ENCODE measurements at regions not wholly inside any gene's neighbourhood (a gene's known extent, or its start where the extent isn't known, plus 50 kb on each side); places are given as distances from the start of the nearest gene placed in this dataset.

GRCh38 chr16:5366126-5366525 lies 268.5 kb upstream of the EEF2KMT start:
- Histone ChIP-seq H3K4me1 (ENCODE audit: insufficient read depth) (no peaks in the 10 kb centered on the region), H3K36me3 (ENCODE audit: low read depth) (no peaks in the 10 kb centered on the region), H3K4me2 (ENCODE audit: unreplicated experiment) (no peak overlapping the region), H3K9me2 (ENCODE audit: insufficient read depth) (no peaks in the 10 kb centered on the region), H3K79me2 (ENCODE audit: insufficient read depth) (no peaks in the 10 kb centered on the region), H3K27ac (no peak overlapping the region), H3K9ac (no peak overlapping the region), H2AFZ (no peak overlapping the region), H3K27me3 (replicated peaks; ENCODE audit: insufficient read depth) (no peaks in the 10 kb centered on the region), H3K9me3 (ENCODE audit: low read depth) (no peaks in the 10 kb centered on the region), H3K4me3 (no peak overlapping the region), H4K20me1 (ENCODE audit: insufficient read depth) (no peaks in the 10 kb centered on the region), H3F3A (ENCODE audit: insufficient read depth) (no peaks in the 10 kb centered on the region)
- 13 to 16% methylated on average over 4 of the region's 4 CpGs for WGBS, 2 experiments (ENCODE audit: low coverage in 1 of 2, low lambda C conversion rate in 2 of 2, missing lambda C conversion rate in 2 of 2)
- TF ChIP-seq EZH2 (IDR thresholded peaks at IDR 0.05; ENCODE audit: insufficient read depth, poor library complexity, severe bottlenecking) (no peak), EZH2phosphoT487 (IDR thresholded peaks at IDR 0.05; ENCODE audit: insufficient read depth, low read depth) (no peak)
- DNase-seq: no peak
- in situ Hi-C loops (cut with MboI): no loop called here

GRCh38 chr16:5364186-5364585 lies 266.6 kb upstream of the EEF2KMT start:
- no peak for TF ChIP-seq EZH2 (IDR thresholded peaks at IDR 0.05; ENCODE audit: insufficient read depth, poor library complexity, severe bottlenecking)
- no peak for TF ChIP-seq EZH2phosphoT487 (IDR thresholded peaks at IDR 0.05; ENCODE audit: insufficient read depth, low read depth)
- Histone ChIP-seq H3K27me3 (replicated peaks; ENCODE audit: insufficient read depth) (no peaks in the 10 kb centered on the region), H3K27ac (no peak overlapping the region), H3K36me3 (ENCODE audit: low read depth) (no peaks in the 10 kb centered on the region), H3K9me3 (ENCODE audit: low read depth) (no peaks in the 10 kb centered on the region), H3K9ac (no peak overlapping the region), H4K20me1 (ENCODE audit: insufficient read depth) (no peaks in the 10 kb centered on the region), H3K9me2 (ENCODE audit: insufficient read depth) (no peaks in the 10 kb centered on the region), H3K4me3 (no peak overlapping the region), H3K79me2 (ENCODE audit: insufficient read depth) (no peaks in the 10 kb centered on the region), H3F3A (ENCODE audit: insufficient read depth) (no peaks in the 10 kb centered on the region), H2AFZ (no peak overlapping the region), H3K4me2 (ENCODE audit: unreplicated experiment) (no peak overlapping the region), H3K4me1 (ENCODE audit: insufficient read depth) (no peaks in the 10 kb centered on the region)
- WGBS, 2 experiments (ENCODE audit: low coverage in 1 of 2, low lambda C conversion rate in 2 of 2, missing lambda C conversion rate in 2 of 2): 11 to 18% methylated on average over 5 of the region's 5 CpGs
- DNase-seq: no peak
- in situ Hi-C loops (cut with MboI): no loop called here

- Histone ChIP-seq H3K4me2 (ENCODE audit: unreplicated experiment) (no peak overlapping the region), H3K9ac (no peak overlapping the region), H3K4me1 (ENCODE audit: insufficient read depth) (no peaks in the 10 kb centered on the region), H3K9me2 (ENCODE audit: insufficient read depth) (no peaks in the 10 kb centered on the region), H3K4me3 (no peak overlapping the region), H3K27ac (no peak overlapping the region), H3K27me3 (replicated peaks; ENCODE audit: insufficient read depth) (no peaks in the 10 kb centered on the region), H3K79me2 (ENCODE audit: insufficient read depth) (no peaks in the 10 kb centered on the region), H3K9me3 (ENCODE audit: low read depth) (no peaks in the 10 kb centered on the region), H2AFZ (no peak overlapping the region), H3F3A (ENCODE audit: insufficient read depth) (no peaks in the 10 kb centered on the region), H3K36me3 (ENCODE audit: low read depth) (no peaks in the 10 kb centered on the region), H4K20me1 (ENCODE audit: insufficient read depth) (no peaks in the 10 kb centered on the region)
- DNase-seq: no peak
- TF ChIP-seq EZH2phosphoT487 (IDR thresholded peaks at IDR 0.05; ENCODE audit: insufficient read depth, low read depth) (no peak), EZH2 (IDR thresholded peaks at IDR 0.05; ENCODE audit: insufficient read depth, poor library complexity, severe bottlenecking) (no peak)
- WGBS, 2 experiments (ENCODE audit: low coverage in 1 of 2, low lambda C conversion rate in 2 of 2, missing lambda C conversion rate in 2 of 2): 11 to 12% methylated on average over 5 of the region's 5 CpGs
- in situ Hi-C loops (cut with MboI): no loop called here
These were observed 263.7 kb upstream of the EEF2KMT start for GRCh38 chr16:5361322-5361721.

- H3K27ac ChIP-seq: no peak overlapping the region
- TF ChIP-seq EZH2phosphoT487 (IDR thresholded peaks at IDR 0.05; ENCODE audit: insufficient read depth, low read depth): no peak
- no peak for TF ChIP-seq EZH2 (IDR thresholded peaks at IDR 0.05; ENCODE audit: insufficient read depth, poor library complexity, severe bottlenecking)
- H3K79me2 ChIP-seq (ENCODE audit: insufficient read depth): no peaks in the 10 kb centered on the region
- no peak for DNase-seq
- H3F3A ChIP-seq (ENCODE audit: insufficient read depth): no peaks in the 10 kb centered on the region
- no peaks in the 10 kb centered on the region for H4K20me1 ChIP-seq (ENCODE audit: insufficient read depth)
- no peaks in the 10 kb centered on the region for H3K27me3 ChIP-seq (replicated peaks; ENCODE audit: insufficient read depth)
- no peak overlapping the region for H2AFZ ChIP-seq
- 22 to 27% methylated on average over 5 of the region's 5 CpGs for WGBS, 2 experiments (ENCODE audit: low coverage in 1 of 2, low lambda C conversion rate in 2 of 2, missing lambda C conversion rate in 2 of 2)
- in situ Hi-C loops (cut with MboI): no loop called here
- no peak overlapping the region for H3K9ac ChIP-seq
- no peak overlapping the region for H3K4me3 ChIP-seq
- no peaks in the 10 kb centered on the region for H3K9me2 ChIP-seq (ENCODE audit: insufficient read depth)
- H3K36me3 ChIP-seq (ENCODE audit: low read depth): no peaks in the 10 kb centered on the region
- no peak overlapping the region for H3K4me2 ChIP-seq (ENCODE audit: unreplicated experiment)
- no peaks in the 10 kb centered on the region for H3K9me3 ChIP-seq (ENCODE audit: low read depth)
- no peaks in the 10 kb centered on the region for H3K4me1 ChIP-seq (ENCODE audit: insufficient read depth)
These were observed 257.1 kb upstream of the EEF2KMT start for GRCh38 chr16:5354645-5355044.

Measured in GM23248 (cell line).